GM19239 (cell line): ENCODE measurements at regions not wholly inside any gene's neighbourhood (a gene's known extent, or its start where the extent isn't known, plus 50 kb on each side); places are given as distances from the start of the nearest gene placed in this dataset.
"Not testable (repeated sequence)": the region's sequence is repeated elsewhere in the genome, so short reads cannot be mapped to it uniquely, and the experiment has no call there.

Experiments used
- DNase-seq: peaks from one replicate; pipeline ENCODE4 v3.0.0; 2011; ENCODE audit warnings: low spot score; ENCODE audit not compliant: insufficient read length
- FAIRE-seq: peaks from 2 replicates; lab custom pipeline; 2011; peaks lifted over from hg19 to GRCh38; lab: Jason Lieb, UNC

- DNase-seq = no peak
- FAIRE-seq = no peak
Measured at GRCh38 chr6:137401088-137401487, 93.1 kb downstream of the OLIG3 start.

- FAIRE-seq (no peak), DNase-seq (no peak)
Measured at GRCh38 chr6:137399881-137400443, 94.2 kb downstream of the OLIG3 start.

GRCh38 chr6:137395316-137395715 lies 98.9 kb downstream of the OLIG3 start:
- DNase-seq (no peak), FAIRE-seq (no peak)

GRCh38 chr6:137391061-137391814 lies 103.0 kb downstream of the OLIG3 start:
- DNase-seq = no peak
- no peak for FAIRE-seq

- DNase-seq (no peak), FAIRE-seq (no peak)
Measured at GRCh38 chr6:137390334-137390733, 103.9 kb downstream of the OLIG3 start.

GRCh38 chr6:137389150-137389704 lies 105.0 kb downstream of the OLIG3 start:
- FAIRE-seq = peak; percentile 82

GRCh38 chr6:137387096-137387764 lies 107.0 kb downstream of the OLIG3 start:
- FAIRE-seq = no peak
- no peak for DNase-seq

More at GRCh38 chr6:137389150-137389704, 105.0 kb downstream of the OLIG3 start:
- DNase-seq = no peak

- not testable (repeated sequence) for FAIRE-seq, DNase-seq
Measured at GRCh38 chr6:137383287-137383686, 110.9 kb downstream of the OLIG3 start.

- FAIRE-seq (no peak), DNase-seq (no peak)
Measured at GRCh38 chr6:137378090-137378369, 116.2 kb downstream of the OLIG3 start.

GRCh38 chr6:137373296-137373695 lies 120.9 kb downstream of the OLIG3 start:
- DNase-seq (no peak), FAIRE-seq (no peak)

GRCh38 chr6:137372532-137372931 lies 121.7 kb downstream of the OLIG3 start:
- DNase-seq = no peak
- no peak for FAIRE-seq

- DNase-seq = no peak
- FAIRE-seq = no peak
Measured at GRCh38 chr6:137371634-137372016, 122.6 kb downstream of the OLIG3 start.

GRCh38 chr6:137370871-137371633 lies 123.1 kb downstream of the OLIG3 start:
- DNase-seq = no peak
- FAIRE-seq = peak; percentile 88

- FAIRE-seq = no peak
Measured at GRCh38 chr6:137369136-137369535, 125.1 kb downstream of the OLIG3 start.

GRCh38 chr6:137365707-137366437 lies 128.3 kb downstream of the OLIG3 start:
- FAIRE-seq (no peak), DNase-seq (no peak)

More at GRCh38 chr6:137369136-137369535, 125.1 kb downstream of the OLIG3 start:
- no peak for DNase-seq

- DNase-seq = no peak
- FAIRE-seq = no peak
Measured at GRCh38 chr6:137363805-137364138, 130.4 kb downstream of the OLIG3 start.

GRCh38 chr6:137362878-137363804 lies 131.1 kb downstream of the OLIG3 start:
- no peak for DNase-seq
- FAIRE-seq = no peak

GRCh38 chr6:137361701-137362100 lies 132.5 kb downstream of the OLIG3 start:
- FAIRE-seq = no peak
- no peak for DNase-seq

GRCh38 chr6:137358273-137358672 lies 135.9 kb downstream of the OLIG3 start:
- FAIRE-seq = no peak
- DNase-seq = no peak
